ENCODE measurements at regions not wholly inside any gene's neighbourhood (a gene's known extent, or its start where the extent isn't known, plus 50 kb on each side); places are given as distances from the start of the nearest gene placed in this dataset.

GRCh38 chr7:3097734-3098133, 54.1 kb upstream of the CARD11 start:
- TF ChIP-seq USF2 (IDR thresholded peaks at IDR 0.05; ENCODE audit: low read depth, low read length) (no peak), CTCF (conservative IDR thresholded peaks at IDR 0.05; ENCODE audit: low read depth, low read length) (no peak), POLR2A (IDR thresholded peaks at IDR 0.05; ENCODE audit: low read depth, low read length) (no peak)
